Activated T-helper 1 cell treated with anti-CD3 and anti-CD28 coated beads, Interleukin-12 subunit alpha, Interleukin-12 subunit beta, Interleukin-2, Interleukin-4 antibody, amounts not matched to agents 30 ng/mL and 10 ng/mL and 1 ng/mL, durations not matched to agents 14 hours and 24 hours and 36 hours (primary cell): ENCODE measurements at regions not wholly inside any gene's neighbourhood (a gene's known extent, or its start where the extent isn't known, plus 50 kb on each side); places are given as distances from the start of the nearest gene placed in this dataset.
"Not testable (repeated sequence)": the region's sequence is repeated elsewhere in the genome, so short reads cannot be mapped to it uniquely, and the experiment has no call there.

Source experiments
- DNase-seq: peaks from one replicate; pipeline ENCODE4 v3.0.0; 2021; ENCODE audit warnings: low spot score
- H3K27ac Mint-ChIP-seq: one replicate; pipeline ENCODE4 v1.8.0; 2021; ENCODE audit warnings: mild to moderate bottlenecking, mixed read lengths
- H3K27me3 Mint-ChIP-seq: one replicate; pipeline ENCODE4 v1.8.0; 2022; ENCODE audit warnings: mild to moderate bottlenecking, moderate library complexity, mixed read lengths; ENCODE audit not compliant: insufficient read depth
- H3K36me3 Mint-ChIP-seq: one replicate; pipeline ENCODE4 v1.8.0; 2021; ENCODE audit warnings: low read depth, mixed read lengths
- H3K4me1 Mint-ChIP-seq: one replicate; pipeline ENCODE4 v1.8.0; 2021; ENCODE audit warnings: low read depth, mixed read lengths
- H3K4me3 Mint-ChIP-seq: one replicate; pipeline ENCODE4 v1.8.0; 2021; ENCODE audit warnings: mild to moderate bottlenecking, moderate library complexity, mixed read lengths
- H3K9me3 Mint-ChIP-seq: one replicate; pipeline ENCODE4 v1.8.0; 2021; ENCODE audit warnings: mixed read lengths
- intact Hi-C: fragments of 100-400 bp; cut with micrococcal nuclease; formaldehyde crosslinking; loops from one replicate; pipeline ENCODE4 v1.15.1; 2024

DNA sequence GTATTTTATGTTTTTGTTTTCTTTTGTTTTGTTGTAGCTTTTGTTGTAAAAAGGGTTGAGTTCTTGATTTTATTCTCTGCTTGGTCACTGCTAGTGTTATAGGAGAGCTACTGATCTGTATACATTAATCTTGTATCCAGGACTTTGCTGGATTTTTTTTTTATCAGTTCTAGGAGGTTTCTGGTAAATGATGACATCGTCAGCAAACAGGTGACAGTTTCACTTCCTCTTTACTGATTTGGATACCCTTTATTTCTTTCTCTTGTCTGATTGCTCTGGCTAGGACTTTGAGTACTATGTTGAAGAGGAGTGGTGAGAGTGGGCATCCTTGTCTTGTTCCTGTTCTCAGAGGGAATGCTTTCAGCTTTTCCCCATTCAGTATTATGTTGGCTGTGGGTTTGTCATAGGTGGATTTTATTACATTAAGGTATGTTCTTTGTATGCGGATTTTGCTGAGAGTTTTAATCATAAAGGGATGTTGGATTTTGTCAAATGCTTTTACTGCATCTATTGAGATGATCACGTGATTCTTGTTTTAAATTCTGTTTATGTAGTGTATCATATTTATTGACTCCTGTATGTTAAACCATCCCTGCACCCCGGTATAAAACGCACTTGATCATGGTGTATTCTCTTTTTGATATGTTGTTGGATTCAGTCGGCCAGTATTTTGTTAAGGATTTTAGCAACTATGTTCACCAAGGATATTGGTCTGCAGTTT, 905.7 kb downstream of the LTN1 start:
- H3K4me1 Mint-ChIP-seq: no peaks in the 10 kb centered on the region
- H3K4me3 Mint-ChIP-seq: no peak overlapping the region
- H3K36me3 Mint-ChIP-seq: no peaks in the 10 kb centered on the region
- DNase-seq: no peak
- H3K27me3 Mint-ChIP-seq: no peaks in the 10 kb centered on the region
- intact Hi-C loops: no loop called here
- H3K27ac Mint-ChIP-seq: no peak overlapping the region
- H3K9me3 Mint-ChIP-seq: peaks cover 4% of the 10 kb centered on the region

DNA sequence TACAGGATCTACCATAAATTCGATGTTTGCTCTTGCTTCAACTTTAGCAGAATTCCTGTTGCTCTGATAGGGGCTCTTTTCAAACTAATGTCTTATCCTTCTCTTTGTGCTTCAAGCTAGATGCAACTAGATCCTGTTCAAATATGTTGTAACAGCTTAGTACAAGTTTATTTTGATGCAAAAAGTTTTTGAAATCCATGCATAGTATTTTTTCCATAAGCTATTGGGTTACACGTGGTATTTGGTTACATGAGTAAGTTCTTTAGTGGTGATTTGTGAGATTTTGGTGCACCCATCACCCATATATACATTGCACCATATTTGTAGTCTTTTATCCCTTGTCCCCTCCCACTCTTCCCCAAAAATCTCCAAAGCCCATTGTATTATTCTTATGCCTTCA, 907.7 kb downstream of the LTN1 start:
- no peak for DNase-seq
- no peaks in the 10 kb centered on the region for H3K36me3 Mint-ChIP-seq
- H3K4me1 Mint-ChIP-seq: no peaks in the 10 kb centered on the region
- intact Hi-C loops: no loop called here
- H3K4me3 Mint-ChIP-seq: no peak overlapping the region
- H3K9me3 Mint-ChIP-seq: peaks cover 4% of the 10 kb centered on the region
- no peak overlapping the region for H3K27ac Mint-ChIP-seq
- H3K27me3 Mint-ChIP-seq: no peaks in the 10 kb centered on the region

GRCh38 chr21:28083350-28083749, 909.3 kb downstream of the LTN1 start:
- Mint-ChIP-seq H3K9me3 (no peaks in the 10 kb centered on the region), H3K36me3 (no peaks in the 10 kb centered on the region), H3K27ac (no peak overlapping the region), H3K4me1 (no peaks in the 10 kb centered on the region), H3K27me3 (no peaks in the 10 kb centered on the region), H3K4me3 (no peak overlapping the region)
- intact Hi-C loops: no loop called here
- no peak for DNase-seq

GRCh38 chr21:28078126-28078525, 914.6 kb downstream of the LTN1 start:
- H3K27me3 Mint-ChIP-seq: no peaks in the 10 kb centered on the region
- no peak overlapping the region for H3K27ac Mint-ChIP-seq
- H3K4me1 Mint-ChIP-seq: no peaks in the 10 kb centered on the region
- DNase-seq: no peak
- intact Hi-C loops: no loop called here
- H3K36me3 Mint-ChIP-seq: no peaks in the 10 kb centered on the region
- no peaks in the 10 kb centered on the region for H3K9me3 Mint-ChIP-seq
- no peak overlapping the region for H3K4me3 Mint-ChIP-seq

DNA sequence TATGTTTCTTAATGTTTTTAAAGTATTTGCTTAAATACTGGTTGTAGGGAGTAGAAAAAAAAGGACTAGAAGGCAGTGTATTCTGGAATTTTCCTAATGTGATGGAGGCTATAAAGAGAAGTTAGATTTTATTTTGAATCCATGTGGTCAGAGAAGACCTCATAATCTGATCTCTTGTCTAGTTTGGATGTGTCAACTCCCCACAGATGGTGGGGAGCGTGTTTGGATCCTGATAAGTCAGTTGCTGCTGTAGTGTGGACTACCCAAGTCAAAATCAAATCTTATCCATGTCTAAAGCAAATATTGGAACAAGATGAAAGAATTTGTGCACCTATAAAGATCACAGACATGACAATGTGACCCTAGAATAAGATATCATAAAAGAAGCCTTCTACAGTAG, 918.0 kb downstream of the LTN1 start:
- intact Hi-C loops: no loop called here
- H3K4me1 Mint-ChIP-seq: no peaks in the 10 kb centered on the region
- H3K27me3 Mint-ChIP-seq: no peaks in the 10 kb centered on the region
- no peak overlapping the region for H3K27ac Mint-ChIP-seq
- H3K9me3 Mint-ChIP-seq: no peaks in the 10 kb centered on the region
- H3K36me3 Mint-ChIP-seq: no peaks in the 10 kb centered on the region
- no peak overlapping the region for H3K4me3 Mint-ChIP-seq
- DNase-seq: no peak

DNA sequence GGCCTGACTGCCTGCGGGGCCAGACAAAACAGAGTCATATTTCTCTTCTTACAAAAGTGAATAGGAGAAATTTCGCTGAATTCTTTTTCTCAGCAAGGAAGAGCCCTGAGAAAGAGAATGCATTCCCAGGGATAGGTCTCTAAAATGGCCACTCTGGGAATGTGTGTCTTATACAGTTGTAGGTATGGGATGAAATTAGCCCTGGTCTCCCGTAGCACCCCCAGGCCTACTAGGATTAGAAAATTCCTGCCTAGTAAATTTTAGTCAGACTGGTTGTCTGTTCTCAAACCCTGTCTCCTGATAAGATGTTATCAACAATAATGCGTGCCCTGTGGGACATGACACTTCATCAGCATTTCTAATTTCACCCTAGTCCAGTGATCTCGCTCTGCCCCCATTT, 920.1 kb downstream of the LTN1 start:
- Mint-ChIP-seq H3K36me3 (no peaks in the 10 kb centered on the region), H3K27ac (no peak overlapping the region), H3K4me3 (no peak overlapping the region), H3K4me1 (no peaks in the 10 kb centered on the region), H3K9me3 (no peaks in the 10 kb centered on the region), H3K27me3 (no peaks in the 10 kb centered on the region)
- intact Hi-C loops: no loop called here
- DNase-seq: no peak

DNA sequence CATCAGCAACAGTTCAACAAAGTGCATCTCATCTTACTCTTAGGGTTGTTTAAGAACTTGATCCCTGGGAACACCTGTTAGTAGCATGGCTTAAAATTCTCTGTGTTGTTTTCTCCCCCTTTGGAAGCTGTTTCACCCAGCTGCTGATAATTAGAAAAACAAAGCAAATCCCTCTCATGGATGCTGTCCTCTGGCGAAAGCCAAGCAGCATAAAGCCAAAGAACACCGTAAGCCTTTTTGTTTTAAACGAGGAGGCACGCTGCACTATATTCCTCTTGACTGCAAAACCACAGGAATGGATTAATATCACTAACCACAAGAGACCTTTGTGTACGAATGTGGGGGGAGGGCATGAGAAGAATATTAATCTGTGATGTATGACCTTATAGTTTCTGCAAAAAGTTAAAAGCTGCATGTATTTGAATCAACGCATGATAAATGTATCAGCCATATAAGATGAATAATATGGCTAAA, 923.2 kb downstream of the LTN1 start:
- Mint-ChIP-seq H3K27ac (no peak overlapping the region), H3K4me1 (no peaks in the 10 kb centered on the region), H3K4me3 (no peak overlapping the region), H3K36me3 (no peaks in the 10 kb centered on the region), H3K9me3 (no peaks in the 10 kb centered on the region), H3K27me3 (no peaks in the 10 kb centered on the region)
- intact Hi-C loops: loop anchor here (10.0 kb wide), 1 partner anchor 675 kb away; no protein-coding TSS in a partner anchor
- no peak for DNase-seq

DNA sequence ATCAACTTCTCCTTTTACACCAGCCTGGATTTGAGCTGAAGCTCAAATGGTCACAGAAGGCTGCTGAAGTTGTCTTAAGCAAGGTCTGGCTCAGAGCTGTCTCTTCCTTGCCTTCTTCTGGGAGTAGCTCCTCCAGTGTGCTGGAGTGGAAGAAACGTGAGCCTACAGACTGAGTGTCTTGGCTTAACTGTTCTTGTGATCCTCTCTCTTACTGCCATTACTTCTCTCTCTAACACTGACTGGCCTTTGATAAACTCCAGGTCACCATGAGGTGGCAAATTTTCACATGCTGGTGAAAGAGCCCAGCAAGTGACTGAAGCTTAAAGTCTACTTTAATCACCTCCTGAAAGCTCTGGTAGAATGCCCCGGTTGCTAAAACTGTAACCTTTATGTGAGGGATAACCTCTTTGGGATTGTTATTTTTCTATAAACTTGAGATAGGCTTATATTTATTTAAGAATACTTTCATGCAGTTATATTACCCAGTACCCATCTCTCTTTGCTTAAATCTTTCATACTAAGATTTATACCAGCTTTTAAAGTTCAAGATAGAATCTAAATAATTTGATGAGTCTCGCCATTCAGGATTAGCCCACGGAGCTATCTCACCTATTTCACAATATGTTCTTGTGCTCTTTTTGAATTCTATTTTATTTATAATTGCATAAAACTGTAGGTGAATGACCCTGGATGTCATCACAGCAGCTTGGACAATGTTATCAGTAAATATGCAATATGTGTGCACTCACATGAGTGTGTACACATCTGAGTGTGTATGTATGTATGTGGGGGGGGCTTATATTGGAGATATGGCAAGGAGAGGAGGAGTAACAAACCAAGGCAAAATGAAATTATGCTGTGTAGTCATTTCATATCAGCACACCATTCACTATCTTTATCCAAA, 924.0 kb downstream of the LTN1 start:
- no peak for DNase-seq
- H3K27me3 Mint-ChIP-seq: no peaks in the 10 kb centered on the region
- no peak overlapping the region for H3K4me3 Mint-ChIP-seq
- intact Hi-C loops: loop anchor here (10.0 kb wide), 1 partner anchor 676 kb away; no protein-coding TSS in a partner anchor
- H3K27ac Mint-ChIP-seq: no peak overlapping the region
- no peaks in the 10 kb centered on the region for H3K36me3 Mint-ChIP-seq
- H3K9me3 Mint-ChIP-seq: no peaks in the 10 kb centered on the region
- no peaks in the 10 kb centered on the region for H3K4me1 Mint-ChIP-seq

DNA sequence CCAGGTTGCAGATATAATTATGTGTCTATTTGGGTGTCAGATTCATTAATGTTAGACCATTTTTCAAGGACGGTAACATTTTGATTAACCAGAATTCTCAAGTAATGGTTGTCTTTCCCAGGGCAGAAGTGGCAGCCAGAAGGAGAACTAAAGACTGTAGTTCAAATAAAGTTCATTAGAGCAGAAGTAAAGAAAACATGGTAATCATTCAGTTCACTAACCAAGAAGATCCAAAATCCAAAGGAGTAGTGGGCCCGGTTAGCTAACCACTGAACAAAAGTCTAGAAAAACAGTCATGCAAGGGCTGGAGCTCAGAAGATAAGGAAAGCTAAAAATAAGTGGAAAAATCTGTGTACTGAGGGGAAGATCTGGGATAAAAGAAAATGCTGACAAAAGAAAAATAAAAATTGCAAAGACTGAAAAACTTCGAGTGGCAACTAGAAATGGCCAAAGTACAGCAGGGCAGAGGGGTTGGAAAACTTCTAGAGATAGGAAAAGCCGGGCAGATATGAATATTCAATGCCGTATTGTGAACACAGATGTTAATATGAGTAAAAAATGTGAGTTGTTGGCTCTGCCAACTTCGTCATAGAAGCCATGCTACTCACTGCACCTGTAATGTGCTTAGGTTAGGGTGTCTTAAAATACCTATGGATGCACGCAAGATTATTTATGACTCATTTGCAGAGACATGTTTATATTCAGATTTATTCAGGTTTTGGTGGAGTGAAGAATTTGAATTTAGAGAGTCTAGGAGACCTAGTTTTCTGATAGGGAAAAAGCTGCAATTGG, 925.9 kb downstream of the LTN1 start:
- H3K27ac Mint-ChIP-seq: no peak overlapping the region
- H3K36me3 Mint-ChIP-seq: no peaks in the 10 kb centered on the region
- no peaks in the 10 kb centered on the region for H3K9me3 Mint-ChIP-seq
- H3K4me3 Mint-ChIP-seq: no peak overlapping the region
- intact Hi-C loops: loop anchor here (10.0 kb wide), 1 partner anchor 678 kb away; no protein-coding TSS in a partner anchor
- no peaks in the 10 kb centered on the region for H3K4me1 Mint-ChIP-seq
- no peak for DNase-seq
- no peaks in the 10 kb centered on the region for H3K27me3 Mint-ChIP-seq

- Mint-ChIP-seq H3K27ac (no peak overlapping the region), H3K27me3 (no peaks in the 10 kb centered on the region), H3K9me3 (no peaks in the 10 kb centered on the region), H3K36me3 (no peaks in the 10 kb centered on the region), H3K4me1 (no peaks in the 10 kb centered on the region), H3K4me3 (no peak overlapping the region)
- no peak for DNase-seq
- intact Hi-C loops: loop anchor here (10.0 kb wide), 1 partner anchor 679 kb away; no protein-coding TSS in a partner anchor
Measured at GRCh38 chr21:28066076-28066475, 926.6 kb downstream of the LTN1 start.

DNA sequence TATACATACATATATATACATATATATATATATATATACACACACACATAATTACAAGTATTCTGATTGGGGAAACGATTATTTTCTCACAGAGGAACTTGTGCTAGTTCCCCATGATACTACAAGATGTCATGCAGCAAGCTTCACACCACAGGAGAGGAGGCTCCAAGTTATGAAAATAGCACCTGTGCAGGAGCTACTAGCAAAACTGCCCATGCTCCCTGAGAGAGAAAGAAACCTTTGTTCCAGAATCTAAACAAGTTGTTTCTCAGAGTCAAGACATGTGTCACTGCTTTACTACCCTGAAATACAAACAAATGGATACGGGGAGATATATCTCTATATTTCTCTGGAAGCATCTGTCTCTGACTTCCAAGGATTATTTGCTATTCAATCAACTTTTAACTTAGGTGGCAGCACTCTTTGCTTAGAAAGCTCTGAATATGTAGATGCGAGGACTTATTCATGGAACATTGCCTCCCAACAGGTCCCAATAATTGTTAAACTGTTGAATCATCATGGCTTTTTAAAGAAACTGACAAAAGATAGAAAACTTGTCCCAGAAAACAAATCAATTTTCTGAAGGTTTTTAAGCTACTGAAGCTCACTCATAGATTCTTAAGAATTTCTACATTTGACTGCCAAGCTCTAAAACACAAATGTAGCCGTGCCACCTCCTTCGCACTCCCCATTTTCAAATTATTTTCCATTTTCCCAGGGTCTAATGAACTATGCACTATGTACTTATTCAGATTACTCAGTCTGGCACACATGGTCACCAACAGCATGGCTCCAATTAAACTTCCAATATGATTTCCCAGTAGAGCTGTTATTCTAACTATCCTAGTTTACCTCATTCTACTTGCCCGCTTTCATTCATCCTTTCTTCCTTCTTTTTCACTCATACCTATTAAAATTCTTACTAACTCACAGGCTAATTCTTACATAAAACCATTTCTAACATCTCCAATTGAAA, 929.1 kb downstream of the LTN1 start:
- Mint-ChIP-seq H3K27ac (no peak overlapping the region), H3K4me1 (no peaks in the 10 kb centered on the region), H3K36me3 (no peaks in the 10 kb centered on the region), H3K4me3 (no peak overlapping the region), H3K9me3 (no peaks in the 10 kb centered on the region), H3K27me3 (no peaks in the 10 kb centered on the region)
- intact Hi-C loops: loop anchor here (10.0 kb wide), 1 partner anchor 681 kb away; no protein-coding TSS in a partner anchor
- no peak for DNase-seq

DNA sequence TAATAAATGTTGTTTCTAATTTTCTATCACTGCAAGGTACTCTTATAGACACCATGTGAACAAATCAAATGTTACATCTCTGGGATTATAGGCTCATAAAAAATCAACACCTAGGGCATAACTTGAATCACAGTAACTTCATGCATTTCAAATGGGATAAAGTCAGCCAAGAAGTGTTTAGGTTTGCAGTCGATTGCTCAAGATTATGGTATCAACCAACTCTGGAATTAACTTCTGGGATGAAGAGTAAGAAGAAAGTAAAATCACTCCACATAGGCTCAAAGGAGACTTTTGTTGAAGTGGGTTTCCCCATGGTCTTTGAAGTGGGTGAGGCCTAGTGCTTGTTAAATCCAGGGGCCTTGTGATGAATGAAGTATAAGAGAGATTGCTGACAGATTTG, 939.7 kb downstream of the LTN1 start:
- H3K36me3 Mint-ChIP-seq, H3K9me3 Mint-ChIP-seq, H3K4me1 Mint-ChIP-seq, H3K27ac Mint-ChIP-seq, intact Hi-C loops, DNase-seq, H3K4me3 Mint-ChIP-seq, H3K27me3 Mint-ChIP-seq: not testable (repeated sequence)
